ENCODE measurements at regions not wholly inside any gene's neighbourhood (a gene's known extent, or its start where the extent isn't known, plus 50 kb on each side); places are given as distances from the start of the nearest gene placed in this dataset.

DNA sequence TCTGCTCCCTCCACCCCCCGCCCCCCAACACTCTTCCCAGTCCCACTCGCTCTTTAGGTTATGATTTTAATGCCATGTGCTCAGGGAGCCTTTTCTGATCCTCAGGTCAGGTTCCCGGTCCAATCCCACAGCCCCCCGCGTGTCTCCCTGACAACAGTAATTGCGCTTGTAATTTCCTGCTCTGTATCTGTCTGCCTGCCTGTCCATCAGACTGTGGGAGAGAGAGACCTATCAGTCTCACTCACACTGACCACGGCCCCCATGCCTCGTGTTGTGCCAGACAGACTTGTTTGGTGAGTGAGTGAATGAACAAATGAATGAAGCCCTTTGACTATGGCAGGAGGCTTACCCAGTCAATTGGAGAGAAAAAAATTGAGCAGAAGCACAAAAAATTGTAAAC is 50.8 kb upstream of the ECE1 start:
- H3K36me3 ChIP-seq (ENCODE audit: control insufficient read depth, insufficient read depth, low read length): peaks cover 3% of the 10 kb centered on the region
- H3K4me1 ChIP-seq (ENCODE audit: control insufficient read depth, insufficient read depth, low read length): peaks cover 77% of the 10 kb centered on the region
- no peak overlapping the region for H3K27ac ChIP-seq (ENCODE audit: low read depth, low read length)
- no peaks in the 10 kb centered on the region for H3K9me3 ChIP-seq (ENCODE audit: control insufficient read depth, insufficient read depth, low read length)
- no peak overlapping the region for H3K4me3 ChIP-seq (ENCODE audit: low read depth, low read length)
- no peaks in the 10 kb centered on the region for H3K27me3 ChIP-seq (ENCODE audit: control insufficient read depth, insufficient read depth, low read length)
- DNase-seq (ENCODE audit: low read depth in 4 of 6, low spot score in 6 of 6): peak in 2 of 6 donors; percentile 11 to 37
- 35% methylated on average over 7 of the region's 8 CpGs for WGBS (ENCODE audit: insufficient coverage)

DNA sequence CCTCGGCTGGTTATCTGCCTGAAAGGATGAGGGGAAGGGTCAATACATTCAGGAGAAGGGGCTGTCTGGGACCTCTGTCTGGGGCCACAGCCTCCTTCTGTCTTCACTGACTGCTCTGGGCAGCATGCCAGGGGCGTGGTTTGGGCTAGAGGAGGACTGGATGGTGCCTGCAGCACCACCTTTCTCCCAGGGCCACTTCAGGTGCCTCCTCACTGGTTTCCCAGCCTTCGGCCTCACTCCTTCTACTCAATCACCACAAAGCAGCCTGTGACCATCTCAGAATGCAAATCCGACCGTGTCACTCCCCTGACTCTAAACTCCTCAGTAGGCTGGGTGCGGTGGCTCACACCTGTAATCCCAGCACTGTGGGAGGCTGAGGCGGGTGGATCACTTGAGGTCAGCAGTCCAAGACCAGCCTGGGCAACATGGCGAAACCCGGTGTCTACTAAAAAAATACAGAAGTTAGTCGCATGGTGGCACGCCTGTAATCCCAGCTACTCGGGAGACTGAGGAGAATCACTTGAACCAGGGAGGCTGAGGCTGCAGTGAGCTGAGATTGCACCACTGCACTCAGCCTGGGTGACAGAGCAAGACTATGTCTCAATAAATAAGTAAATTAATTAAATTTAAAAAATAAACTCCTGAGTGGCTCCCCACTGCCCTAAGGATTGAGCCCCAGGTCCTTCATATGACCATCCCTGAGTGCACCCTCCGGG is 50.1 kb upstream of the ECE1 start:
- Histone ChIP-seq H3K9me3 (ENCODE audit: control insufficient read depth, insufficient read depth, low read length) (no peaks in the 10 kb centered on the region), H3K4me3 (ENCODE audit: low read depth, low read length) (no peak overlapping the region), H3K36me3 (ENCODE audit: control insufficient read depth, insufficient read depth, low read length) (peaks cover 3% of the 10 kb centered on the region), H3K4me1 (ENCODE audit: control insufficient read depth, insufficient read depth, low read length) (peaks cover 81% of the 10 kb centered on the region), H3K27ac (ENCODE audit: low read depth, low read length) (no peak overlapping the region), H3K27me3 (ENCODE audit: control insufficient read depth, insufficient read depth, low read length) (no peaks in the 10 kb centered on the region)
- 93% methylated on average over 11 of the region's 13 CpGs for WGBS (ENCODE audit: insufficient coverage)
- DNase-seq (ENCODE audit: low read depth in 4 of 6, low spot score in 6 of 6): no peak

All from spinal cord (tissue), 9 donors.